IMR-90 (cell line): ENCODE measurements at regions not wholly inside any gene's neighbourhood (a gene's known extent, or its start where the extent isn't known, plus 50 kb on each side); places are given as distances from the start of the nearest gene placed in this dataset.

Source experiments
- ATAC-seq: fragments of 200-7000 bp; cut with Tn5 transposase; 2 replicates; pipeline ENCODE4 v1.9.1; 2020; ENCODE audit warnings: low read depth, mild to moderate bottlenecking, moderate library complexity
- BruUV-seq: library from RNA; stranded (reverse); fragments of 400-500 nt; replicated peaks from 2 replicates; lab custom pipeline; 2021; lab: Mats Ljungman, UMichigan
- CTCF ChIA-PET: fragments of 300-600 bp; formaldehyde crosslinking; extraction: SDS; loops from one replicate; lab custom pipeline; 2021; ENCODE audit warnings: antibody characterized with exemption; lab: Yijun Ruan, JAX
- POLR2A ChIA-PET: fragments of 300-600 bp; sonication (Branson Sonifier 250); formaldehyde crosslinking; loops from one replicate; lab custom pipeline; 2022; ENCODE audit warnings: antibody characterized with exemption; ENCODE audit not compliant: unreplicated experiment; lab: Charles Lee
- DNase-seq: peaks from one replicate; pipeline ENCODE4 v3.0.0; 2013
- H2AFZ ChIP-seq: replicated peaks from 2 replicates; pipeline ENCODE3; 2013; ENCODE audit warnings: low read length, mild to moderate bottlenecking; ENCODE audit not compliant: poor library complexity
- H2AK5ac ChIP-seq: 2 replicates; pipeline ENCODE4 v1.6.1; 2013; ENCODE audit warnings: low read depth, low read length, inconsistent platforms
- H2AK9ac ChIP-seq: replicated peaks from 2 replicates; pipeline ENCODE3; 2013; ENCODE audit warnings: mild to moderate bottlenecking, low read depth, low read length, moderate library complexity; ENCODE audit not compliant: poor library complexity
- H2BK120ac ChIP-seq: 2 replicates; pipeline ENCODE4 v1.6.1; 2013; ENCODE audit warnings: low read depth, low read length, inconsistent platforms
- H2BK15ac ChIP-seq: 3 replicates; pipeline ENCODE4 v1.6.1; 2013; ENCODE audit warnings: low read depth, low read length, inconsistent platforms
- H2BK20ac ChIP-seq: 2 replicates; pipeline ENCODE4 v1.6.1; 2013; ENCODE audit warnings: low read depth, mild to moderate bottlenecking, inconsistent platforms, low read length, moderate library complexity
- H2BK5ac ChIP-seq: 2 replicates; pipeline ENCODE4 v1.6.1; 2013; ENCODE audit warnings: mild to moderate bottlenecking, low read depth, low read length, inconsistent platforms; ENCODE audit not compliant: poor library complexity, severe bottlenecking
- H3K14ac ChIP-seq: replicated peaks from 2 replicates; pipeline ENCODE4 v1.6.1; 2013; ENCODE audit warnings: low read depth, low read length, inconsistent platforms
- H3K18ac ChIP-seq: 2 replicates; pipeline ENCODE4 v1.6.1; 2013; ENCODE audit warnings: low read depth, low read length, control low read depth
- H3K23ac ChIP-seq: 2 replicates; pipeline ENCODE4 v1.6.1; 2013; ENCODE audit warnings: low read depth, low read length, inconsistent platforms
- H3K27ac ChIP-seq: 2 replicates; pipeline ENCODE4 v1.5.1; 2013; ENCODE audit warnings: mild to moderate bottlenecking, control low read depth, low read length; ENCODE audit not compliant: insufficient read depth
- H3K27me3 ChIP-seq: 2 replicates; pipeline ENCODE4 v1.6.1; 2013; ENCODE audit warnings: low read length; ENCODE audit not compliant: control insufficient read depth, insufficient read depth
- H3K36me3 ChIP-seq: 2 replicates; pipeline ENCODE4 v1.6.1; 2013; ENCODE audit warnings: low read length, mixed read lengths; ENCODE audit not compliant: control insufficient read depth, insufficient read depth
- H3K4ac ChIP-seq: 2 replicates; pipeline ENCODE4 v1.6.1; 2013; ENCODE audit warnings: low read depth, low read length, inconsistent platforms
- H3K4me1 ChIP-seq: 2 replicates; pipeline ENCODE4 v1.6.1; 2013; ENCODE audit warnings: low read length, mixed read lengths; ENCODE audit not compliant: control insufficient read depth, insufficient read depth
- H3K4me2 ChIP-seq: 2 replicates; pipeline ENCODE4 v1.6.1; 2013; ENCODE audit warnings: low read depth, mild to moderate bottlenecking, control low read depth, low read length, moderate library complexity
- H3K4me3 ChIP-seq: 2 replicates; pipeline ENCODE4 v1.5.1; 2013; ENCODE audit warnings: low read depth, mild to moderate bottlenecking, control low read depth, low read length, moderate library complexity; ENCODE audit not compliant: insufficient read depth
- H3K56ac ChIP-seq: 2 replicates; pipeline ENCODE4 v1.6.1; 2013; ENCODE audit warnings: low read length, inconsistent platforms; ENCODE audit not compliant: insufficient read depth; ENCODE audit errors: extremely low read depth
- H3K79me1 ChIP-seq, 2 experiments: 2 replicates each; pipeline ENCODE4 v1.6.1; 2013; ENCODE audit warnings: low read length in 2 of 2, inconsistent platforms in 1 of 2, low read depth in 1 of 2
- H3K9ac ChIP-seq: 2 replicates; pipeline ENCODE4 v1.6.1; 2013; ENCODE audit warnings: low read depth, low read length, control low read depth
- H3K9me1 ChIP-seq: 2 replicates; pipeline ENCODE4 v1.6.1; 2013; ENCODE audit warnings: low read length, inconsistent platforms; ENCODE audit not compliant: insufficient read depth
- H3K9me3 ChIP-seq: 2 replicates; pipeline ENCODE4 v1.6.1; 2013; ENCODE audit warnings: low read length; ENCODE audit not compliant: control insufficient read depth, insufficient read depth
- H4K20me1 ChIP-seq: 2 replicates; pipeline ENCODE4 v1.6.1; 2013; ENCODE audit warnings: low read length, inconsistent platforms; ENCODE audit not compliant: insufficient read depth
- H4K5ac ChIP-seq: 2 replicates; pipeline ENCODE4 v1.6.1; 2013; ENCODE audit warnings: mild to moderate bottlenecking, low read depth, low read length, control low read depth
- H4K8ac ChIP-seq, 2 experiments: 2 replicates each; pipeline ENCODE4 v1.6.1; 2013; ENCODE audit warnings: low read depth in 2 of 2, low read length in 2 of 2, control low read depth in 1 of 2, inconsistent platforms in 1 of 2
- H4K91ac ChIP-seq: 2 replicates; pipeline ENCODE4 v1.6.1; 2013; ENCODE audit warnings: low read depth, low read length, inconsistent platforms; ENCODE audit not compliant: insufficient read depth
- BHLHE40 ChIP-seq: fragments of 150-350 bp; IDR thresholded peaks from 2 replicates; pipeline ENCODE4 v1.6.1; 2016; ENCODE audit warnings: mild to moderate bottlenecking, low read depth, low read length
- MXI1 ChIP-seq: IDR thresholded peaks from 2 replicates; pipeline ENCODE4 v1.6.1; 2012; ENCODE audit warnings: low read depth, mild to moderate bottlenecking, low read length, moderate library complexity, borderline replicate concordance
- NFE2L2 ChIP-seq: fragments of 150-350 bp; IDR thresholded peaks from 2 replicates; pipeline ENCODE4 v1.6.1; 2016; ENCODE audit warnings: low read depth, mild to moderate bottlenecking, low read length
- RAD21 ChIP-seq: IDR thresholded peaks from 2 replicates; pipeline ENCODE4 v1.6.1; 2012; ENCODE audit warnings: low read length, improper control_type of control experiment
- RCOR1 ChIP-seq: IDR thresholded peaks from 2 replicates; pipeline ENCODE4 v1.6.1; 2012; ENCODE audit warnings: mild to moderate bottlenecking, low read length, improper control_type of control experiment; ENCODE audit not compliant: insufficient replicate concordance
- WGBS, 2 experiments: methylation state at CpG; one replicate each; pipeline versions ENCODE4 v1.1.5 to v1.1.7; 2013; ENCODE audit warnings: missing lambda C conversion rate in 2 of 2; ENCODE audit not compliant: insufficient read length in 1 of 2; ENCODE audit errors: extremely low coverage in 2 of 2; 5-methylcytosine and 5-hydroxymethylcytosine counted together
- dilution Hi-C: fragments of 300-500 bp; cut with HindIII; formaldehyde crosslinking; loops from one replicate; pipeline ENCODE4 v1.14.3; 2018; ENCODE audit warnings: low sequenced_read_pairs; ENCODE audit not compliant: unreplicated experiment
- in situ Hi-C: fragments of 300-500 bp; cut with MboI; formaldehyde crosslinking; loops from 3 replicates; pipeline ENCODE4 v1.14.3; 2019; ENCODE audit warnings: low sequenced_read_pairs, inconsistent platforms, mixed read lengths
- intact Hi-C: fragments of 100-400 bp; cut with micrococcal nuclease; formaldehyde crosslinking; loops from 2 replicates; pipeline ENCODE4 v1.10.0; 2022
- TF ChIP-seq, protein P1 (sequence below): fragments of 150-350 bp; IDR thresholded peaks from 2 replicates; pipeline ENCODE4 v1.6.1; 2017; ENCODE audit warnings: mild to moderate bottlenecking, antibody characterized with exemption, low read length, low read depth

DNA sequence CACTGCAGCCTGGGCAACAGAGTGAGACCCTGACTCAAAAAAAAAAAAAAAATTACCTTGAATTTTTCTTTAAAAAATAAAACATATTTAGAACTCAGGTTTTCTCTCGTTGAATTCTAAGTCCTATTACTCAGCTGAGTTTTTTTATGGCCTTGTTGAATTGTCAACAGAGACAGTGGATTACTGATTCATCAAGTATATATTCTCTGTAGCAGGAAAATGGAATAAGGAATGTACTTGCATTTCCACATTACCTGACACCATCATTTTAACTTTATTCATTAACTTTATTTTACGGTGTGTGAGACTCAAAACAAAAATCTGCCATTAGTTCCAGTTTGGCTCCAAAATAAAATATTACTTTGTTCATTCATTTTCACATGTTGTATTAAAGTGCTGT, 53.8 kb upstream of the APP start:
- H3K18ac ChIP-seq = no peak overlapping the region
- H2AFZ ChIP-seq = no peak overlapping the region
- no peak overlapping the region for H4K91ac ChIP-seq
- BruUV-seq = no TSS peak
- H3K4ac ChIP-seq = no peak overlapping the region
- no peak overlapping the region for H3K9ac ChIP-seq
- CTCF ChIA-PET = interaction anchor here (0.7 kb wide), 1 partner anchor 282 kb away, joined by 4 read pairs; no protein-coding TSS in a partner anchor
- no peak overlapping the region for H3K4me2 ChIP-seq
- H3K9me1 ChIP-seq = no peaks in the 10 kb centered on the region
- no peak overlapping the region for H2BK5ac ChIP-seq
- no peak overlapping the region for H4K8ac ChIP-seq
- H3K27ac ChIP-seq = no peak overlapping the region
- H3K9me3 ChIP-seq = no peaks in the 10 kb centered on the region
- POLR2A ChIA-PET = no interaction called here
- peaks cover 1% of the 10 kb centered on the region; the same call in 1 of the 2 replicates for H3K27me3 ChIP-seq
- no peak overlapping the region for H2BK120ac ChIP-seq
- dilution Hi-C loops (no loop called here), intact Hi-C loops (no loop called here), in situ Hi-C loops (no loop called here)
- no peak overlapping the region for H2AK9ac ChIP-seq
- no peak for TF ChIP-seq RAD21
- no peak for TF ChIP-seq MXI1
- no peak for TF ChIP-seq NFE2L2
- TF ChIP-seq, protein P1, sequence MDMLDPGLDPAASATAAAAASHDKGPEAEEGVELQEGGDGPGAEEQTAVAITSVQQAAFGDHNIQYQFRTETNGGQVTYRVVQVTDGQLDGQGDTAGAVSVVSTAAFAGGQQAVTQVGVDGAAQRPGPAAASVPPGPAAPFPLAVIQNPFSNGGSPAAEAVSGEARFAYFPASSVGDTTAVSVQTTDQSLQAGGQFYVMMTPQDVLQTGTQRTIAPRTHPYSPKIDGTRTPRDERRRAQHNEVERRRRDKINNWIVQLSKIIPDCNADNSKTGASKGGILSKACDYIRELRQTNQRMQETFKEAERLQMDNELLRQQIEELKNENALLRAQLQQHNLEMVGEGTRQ = no peak
- TF ChIP-seq BHLHE40 = no peak
- TF ChIP-seq RCOR1 = no peak
- no peak overlapping the region for H3K4me3 ChIP-seq
- no peak overlapping the region for H3K56ac ChIP-seq
- no peaks in the 10 kb centered on the region for H3K36me3 ChIP-seq
- DNase-seq = no peak
- no peak for ATAC-seq
- H2AK5ac ChIP-seq = no peak overlapping the region
- no peak overlapping the region for H2BK20ac ChIP-seq
- no peak overlapping the region for H3K14ac ChIP-seq
- no peak overlapping the region for H3K23ac ChIP-seq
- WGBS, 2 experiments = no CpG with 5 or more reads among the region's 2 CpGs
- H4K20me1 ChIP-seq = no peaks in the 10 kb centered on the region
- H4K5ac ChIP-seq = no peak overlapping the region
- H3K4me1 ChIP-seq = no peaks in the 10 kb centered on the region
- H3K79me1 ChIP-seq = no peaks in the 10 kb centered on the region
- no peak overlapping the region for H2BK15ac ChIP-seq
